ENCODE measurements at regions not wholly inside any gene's neighbourhood (a gene's known extent, or its start where the extent isn't known, plus 50 kb on each side); places are given as distances from the start of the nearest gene placed in this dataset.

DNA sequence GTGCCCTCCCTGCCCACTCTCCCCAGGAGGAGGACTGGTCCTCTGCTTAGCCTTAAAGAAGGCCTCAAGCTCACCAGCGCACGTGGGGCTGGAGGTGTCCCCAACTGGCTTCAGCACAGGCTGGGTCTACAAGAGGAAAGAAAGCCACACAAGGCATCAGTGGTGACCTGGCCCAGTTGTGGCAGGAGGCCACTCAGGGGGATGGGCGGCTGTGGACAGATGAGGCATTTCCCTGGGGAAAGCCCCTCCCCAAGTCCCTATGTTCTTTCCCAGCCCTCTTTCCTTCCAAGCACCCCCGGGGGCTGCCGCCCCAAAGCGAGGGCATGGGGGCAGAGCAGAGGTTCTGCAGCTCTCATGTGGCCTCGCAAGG is 155.2 kb upstream of the TLE3 start:
- no peak for TF ChIP-seq POLR2AphosphoS5 (IDR thresholded peaks at IDR 0.05; ENCODE audit: borderline replicate concordance, low read depth, low read length)
- TF ChIP-seq EZH2 (IDR thresholded peaks at IDR 0.05) = no peak

Data from SK-N-MC (cell line).